ENCODE measurements at regions not wholly inside any gene's neighbourhood (a gene's known extent, or its start where the extent isn't known, plus 50 kb on each side); places are given as distances from the start of the nearest gene placed in this dataset.
"Not testable (repeated sequence)": the region's sequence is repeated elsewhere in the genome, so short reads cannot be mapped to it uniquely, and the experiment has no call there.

DNA sequence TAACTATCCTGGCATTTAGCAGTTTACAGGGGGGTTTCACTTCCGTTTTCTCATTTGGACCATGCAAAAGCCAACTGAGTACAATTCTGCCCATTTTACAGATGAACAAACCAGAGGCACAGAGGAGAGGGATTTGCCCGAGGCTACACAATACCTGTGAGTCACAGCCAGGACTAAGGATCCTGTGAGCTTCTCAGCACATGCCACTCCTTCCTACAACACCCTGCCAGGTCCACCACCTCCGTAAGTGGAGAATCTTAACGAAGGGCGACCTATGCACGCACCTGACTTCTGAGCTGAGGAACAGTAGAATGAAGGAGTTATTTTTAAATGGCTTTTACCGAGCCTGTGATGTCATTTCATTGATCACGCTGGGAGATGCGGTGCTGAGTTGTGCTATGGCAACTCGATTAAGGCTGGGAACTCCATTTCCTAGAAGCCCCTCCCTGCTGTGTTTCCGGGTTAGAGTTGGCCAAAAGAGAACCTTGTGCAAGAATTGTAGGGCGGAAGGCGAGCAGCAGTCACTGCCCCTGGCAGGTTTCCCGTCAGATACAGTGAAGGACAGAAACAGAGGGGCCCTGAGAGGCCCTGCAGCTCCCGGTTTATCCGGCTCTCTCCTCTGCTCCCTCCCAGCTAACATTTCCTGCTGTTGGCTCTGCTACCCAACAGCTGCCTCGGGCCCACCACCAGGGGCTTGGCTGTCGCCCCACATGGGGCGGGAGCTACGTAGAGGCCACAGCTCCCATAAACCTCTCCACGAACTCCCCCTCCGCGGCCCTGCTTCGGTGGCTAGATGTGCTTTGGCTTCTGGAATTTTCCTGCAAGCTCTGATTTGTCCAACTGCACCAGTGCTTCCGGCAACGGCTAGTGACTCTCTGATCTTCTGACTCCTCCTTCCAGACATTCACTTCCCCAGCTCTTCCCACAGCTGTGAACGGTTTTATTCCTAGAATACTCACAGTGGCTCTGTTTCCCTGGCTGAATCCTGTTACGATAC, 75.1 kb upstream of the USP9X start:
- DNase-seq: peak; percentile 11

DNA sequence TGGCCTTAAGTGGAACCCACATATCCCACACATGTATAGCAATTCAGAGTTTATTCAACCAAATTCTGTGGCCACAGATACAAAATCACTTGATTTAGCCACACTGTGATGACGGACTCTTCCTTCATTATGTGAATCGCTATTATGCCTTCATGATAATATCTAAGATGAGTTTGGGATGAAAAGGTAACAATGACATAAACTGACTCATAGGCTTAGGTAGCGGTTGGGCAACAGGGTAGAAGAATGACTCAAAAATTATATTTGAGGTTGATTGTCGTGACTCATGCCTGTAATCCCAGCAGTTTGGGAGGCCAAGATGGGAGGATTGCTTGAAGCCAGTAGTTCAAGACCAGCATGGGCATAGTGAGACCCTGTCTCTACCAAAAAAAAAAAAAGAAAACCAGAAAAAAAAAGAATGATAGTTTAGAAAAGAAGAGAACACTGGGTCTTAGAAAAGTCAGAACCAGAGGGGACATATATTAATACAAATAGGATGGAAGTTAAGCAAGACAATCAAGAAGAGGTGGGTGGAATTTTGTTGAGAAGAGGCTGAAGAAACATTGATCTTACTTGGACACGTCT, 70.4 kb upstream of the USP9X start:
- DNase-seq: peak; percentile 1

GRCh38 chrX:41017785-41018184, 67.5 kb upstream of the USP9X start:
- DNase-seq: not testable (repeated sequence)

GRCh38 chrX:41018391-41019040, 66.7 kb upstream of the USP9X start:
- DNase-seq: not testable (repeated sequence)

DNA sequence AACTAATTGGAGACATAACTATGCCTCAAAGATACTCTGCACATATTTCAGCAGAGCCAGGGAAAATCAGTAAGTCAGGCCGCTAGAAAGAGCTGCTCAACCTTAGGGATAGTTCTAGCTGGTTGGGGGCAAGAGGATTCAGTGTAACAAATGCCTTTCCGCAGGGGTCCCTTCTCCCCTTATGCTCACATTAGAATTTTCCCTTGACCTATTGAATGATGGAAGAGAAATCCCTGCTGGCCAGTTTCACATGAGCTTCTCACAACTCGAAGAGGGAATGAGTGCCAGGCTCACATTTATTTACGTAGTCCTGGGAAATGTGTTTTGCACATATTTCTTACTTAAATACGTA, 66.2 kb upstream of the USP9X start:
- no peak for DNase-seq

GRCh38 chrX:41022566-41022965, 62.7 kb upstream of the USP9X start:
- DNase-seq: no peak

- no peak for DNase-seq
These were observed 62.1 kb upstream of the USP9X start for GRCh38 chrX:41023098-41023497.

- not testable (repeated sequence) for DNase-seq
These were observed 60.9 kb upstream of the USP9X start for GRCh38 chrX:41024335-41024734.

DNA sequence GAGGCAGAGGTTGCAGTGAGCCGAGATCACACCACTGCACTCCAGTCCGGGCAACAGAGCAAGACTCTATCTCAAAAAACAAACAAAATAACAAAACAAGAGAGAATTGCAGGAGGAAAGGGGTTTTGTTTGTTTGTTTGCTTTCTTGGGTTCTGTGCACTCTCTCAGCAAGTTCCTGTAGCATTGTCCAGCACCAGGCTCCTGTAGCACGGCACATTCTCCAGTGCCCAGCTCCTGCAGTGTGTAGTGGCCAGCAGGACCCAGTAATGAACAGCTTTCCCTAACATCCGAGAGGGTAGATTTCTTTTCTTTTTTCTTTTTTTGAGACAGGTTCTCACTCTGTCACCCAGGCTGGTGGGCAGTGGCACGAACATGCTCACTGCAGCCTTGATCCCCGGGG, 60.5 kb upstream of the USP9X start:
- no peak for DNase-seq

- DNase-seq: no peak
These were observed 59.1 kb upstream of the USP9X start for GRCh38 chrX:41025926-41026701.

- no peak for DNase-seq
These were observed 58.6 kb upstream of the USP9X start for GRCh38 chrX:41026702-41027078.

GRCh38 chrX:41029332-41029731, 55.9 kb upstream of the USP9X start:
- DNase-seq: no peak

GRCh38 chrX:41031256-41031967, 53.8 kb upstream of the USP9X start:
- no peak for DNase-seq

DNA sequence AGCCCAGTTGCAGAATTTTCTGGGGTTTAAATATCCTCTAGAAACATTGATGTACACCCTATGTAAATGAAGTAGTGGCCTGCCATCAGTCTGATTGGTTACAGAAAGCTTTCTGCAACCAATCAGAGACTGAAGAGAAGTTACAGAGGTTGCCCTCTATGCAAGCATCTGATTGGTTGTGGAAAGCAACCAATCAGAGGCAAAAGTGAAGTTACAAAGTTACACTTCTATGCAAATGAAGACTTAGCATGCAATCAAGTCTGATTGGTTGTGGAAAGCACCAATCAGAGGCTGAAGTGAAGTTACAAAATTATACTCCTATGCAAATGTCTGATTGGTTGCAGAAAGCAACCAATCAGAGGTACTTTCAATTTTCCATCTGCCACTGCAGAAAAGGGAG, 51.9 kb upstream of the USP9X start:
- no peak for DNase-seq

- not testable (repeated sequence) for DNase-seq
These were observed 50.3 kb upstream of the USP9X start for GRCh38 chrX:41034902-41035301.
